SK-N-SH (cell line): ENCODE measurements at regions not wholly inside any gene's neighbourhood (a gene's known extent, or its start where the extent isn't known, plus 50 kb on each side); places are given as distances from the start of the nearest gene placed in this dataset.

Source experiments
- CTCF ChIA-PET: fragments of 300-600, 350-600 bp; formaldehyde crosslinking; extraction: SDS; loops from one replicate; lab custom pipeline; 2021; lab: Yijun Ruan, JAX
- POLR2A ChIA-PET: fragments of 350-600 bp; sonication (Branson Sonifier 250); formaldehyde crosslinking; extraction: SDS; loops from one replicate; lab custom pipeline; 2020; ENCODE audit warnings: antibody characterized with exemption, inconsistent platforms; lab: Yijun Ruan, JAX
- DNase-seq: peaks from one replicate; pipeline ENCODE4 v3.0.0; 2012
- H2AFZ ChIP-seq: fragments of 200-600 bp; sonication (generic); 2 replicates; pipeline ENCODE4 v1.8.1; 2016; ENCODE audit warnings: antibody characterized with exemption, mild to moderate bottlenecking, low read depth
- H3F3A ChIP-seq: fragments of 200-600 bp; sonication (generic); replicated peaks from 2 replicates; pipeline ENCODE3; 2016; ENCODE audit warnings: antibody characterized with exemption, mild to moderate bottlenecking; ENCODE audit not compliant: insufficient read depth
- H3K27ac ChIP-seq, 2 experiments: fragments of 200-500 bp in 1 of 2; fragments of 200-600 bp in 1 of 2; sonication (Bioruptor generic) in 1 of 2; sonication (generic), shearing (Covaris generic) in 1 of 2; 2 replicates each; pipeline versions ENCODE4 v1.5.1 to v1.6.1; 2014 to 2016; ENCODE audit warnings: low read depth in 2 of 2, inconsistent platforms in 1 of 2, low read length in 1 of 2, mild to moderate bottlenecking in 1 of 2, mixed read lengths in 1 of 2
- H3K27me3 ChIP-seq: fragments of 200-600 bp; sonication (generic), shearing (Covaris generic); 2 replicates; pipeline ENCODE4 v1.6.1; 2016; ENCODE audit warnings: mixed run types; ENCODE audit not compliant: insufficient read depth
- H3K36me3 ChIP-seq, 2 experiments: fragments of 200-500 bp in 1 of 2; fragments of 200-600 bp in 1 of 2; sonication (Bioruptor generic) in 1 of 2; sonication (generic) in 1 of 2; replicated peaks in 1 of 2; 2 replicates each; pipeline versions ENCODE3 to v1.5.1; 2014 to 2016; ENCODE audit warnings: low read length in 1 of 2, mild to moderate bottlenecking in 1 of 2; ENCODE audit not compliant: insufficient read depth in 2 of 2, control insufficient read depth in 1 of 2
- H3K4me1 ChIP-seq, 2 experiments: fragments of 200-500 bp in 1 of 2; fragments of 200-600 bp in 1 of 2; sonication (Bioruptor generic) in 1 of 2; sonication (generic), shearing (Covaris generic) in 1 of 2; 2 replicates each; pipeline versions ENCODE4 v1.5.1 to v1.6.1; 2014 to 2016; ENCODE audit warnings: low read depth in 1 of 2, low read length in 1 of 2, mixed run types in 1 of 2; ENCODE audit not compliant: insufficient read depth in 2 of 2, control insufficient read depth in 1 of 2
- H3K4me2 ChIP-seq: fragments of 200-600 bp; sonication (generic), shearing (Covaris generic); 2 replicates; pipeline ENCODE4 v1.6.1; 2017; ENCODE audit warnings: mixed run types
- H3K4me3 ChIP-seq, 2 experiments: fragments of 200-500 bp in 1 of 2; fragments of 200-600 bp in 1 of 2; sonication (Bioruptor generic) in 1 of 2; sonication (generic), shearing (Covaris generic) in 1 of 2; 2 replicates each; pipeline versions ENCODE4 v1.5.1 to v1.8.1; 2014 to 2016; ENCODE audit warnings: low read depth in 2 of 2, inconsistent platforms in 1 of 2, low read length in 1 of 2, mild to moderate bottlenecking in 1 of 2, mixed read lengths in 1 of 2, moderate library complexity in 1 of 2
- H3K79me2 ChIP-seq: fragments of 200-600 bp; sonication (generic); 2 replicates; pipeline ENCODE4 v1.8.1; 2017; ENCODE audit warnings: mild to moderate bottlenecking; ENCODE audit not compliant: insufficient read depth
- H3K9ac ChIP-seq: fragments of 200-600 bp; sonication (generic); 2 replicates; pipeline ENCODE4 v1.6.1; 2017; ENCODE audit warnings: mixed run types
- H3K9me2 ChIP-seq: fragments of 200-600 bp; sonication (generic); 2 replicates; pipeline ENCODE4 v1.6.1; 2017; ENCODE audit warnings: mixed run types
- H3K9me3 ChIP-seq: fragments of 200-600 bp; sonication (generic); 2 replicates; pipeline ENCODE4 v1.6.1; 2017; ENCODE audit warnings: mixed run types, mild to moderate bottlenecking, moderate library complexity
- H4K20me1 ChIP-seq: fragments of 200-600 bp; sonication (generic); 2 replicates; pipeline ENCODE4 v1.6.1; 2017; ENCODE audit warnings: mild to moderate bottlenecking, mixed run types; ENCODE audit not compliant: insufficient read depth
- CHD2 ChIP-seq: fragments of 150-350 bp; IDR thresholded peaks from 2 replicates; pipeline ENCODE4 v1.6.1; 2018; ENCODE audit warnings: low read length; ENCODE audit not compliant: partially characterized antibody
- EZH2phosphoT487 ChIP-seq: fragments of 200-600 bp; sonication (generic); IDR thresholded peaks from 2 replicates; pipeline ENCODE4 v1.6.1; 2017; ENCODE audit warnings: low read depth, mixed run types, mild to moderate bottlenecking, antibody characterized with exemption, moderate library complexity, borderline replicate concordance
- FOSL2 ChIP-seq: IDR thresholded peaks from 2 replicates; pipeline ENCODE4 v1.4.0; 2012; ENCODE audit warnings: low read depth, mild to moderate bottlenecking, moderate library complexity, borderline replicate concordance
- GABPA ChIP-seq: IDR thresholded peaks from 2 replicates; pipeline ENCODE4 v1.4.0; 2012; ENCODE audit warnings: low read depth, mild to moderate bottlenecking
- GATA2 ChIP-seq: sonication (generic); formaldehyde crosslinking; IDR thresholded peaks from 2 replicates; pipeline ENCODE4 v1.5.0; 2020; ENCODE audit warnings: mild to moderate bottlenecking, missing genetic modification reagents
- NFIC ChIP-seq: IDR thresholded peaks from 2 replicates; pipeline ENCODE4 v1.4.0; 2012; ENCODE audit warnings: borderline replicate concordance
- POLR2AphosphoS5 ChIP-seq: IDR thresholded peaks from 2 replicates; pipeline ENCODE4 v1.6.1; 2012; ENCODE audit warnings: low read depth, low read length
- RCOR1 ChIP-seq: fragments of 150-350 bp; IDR thresholded peaks from 2 replicates; pipeline ENCODE4 v1.6.1; 2017; ENCODE audit warnings: antibody characterized with exemption, low read length
- USF1 ChIP-seq: IDR thresholded peaks from 2 replicates; pipeline ENCODE4 v1.4.0; 2012; ENCODE audit warnings: low read depth, borderline replicate concordance
- WGBS: methylation state at CpG from one replicate; pipeline ENCODE4 v1.1.6; 2017; ENCODE audit warnings: low lambda C conversion rate; 5-methylcytosine and 5-hydroxymethylcytosine counted together
- TF ChIP-seq, protein P1 (sequence below): IDR thresholded peaks from 2 replicates; pipeline ENCODE4 v1.6.1; 2012; ENCODE audit warnings: mild to moderate bottlenecking, low read depth, low read length, moderate library complexity
- TF ChIP-seq, protein P2 (sequence below): fragments of 200-600 bp; sonication (generic); IDR thresholded peaks from 2 replicates; pipeline ENCODE4 v1.6.1; 2017; ENCODE audit warnings: antibody characterized with exemption, mild to moderate bottlenecking, moderate library complexity
- TF ChIP-seq, protein P3 (sequence below): IDR thresholded peaks from 2 replicates; pipeline ENCODE4; 2012
- TF ChIP-seq, protein P4 (sequence below): IDR thresholded peaks from 2 replicates; pipeline ENCODE4 v1.4.0; 2012; ENCODE audit warnings: low read depth, borderline replicate concordance

DNA sequence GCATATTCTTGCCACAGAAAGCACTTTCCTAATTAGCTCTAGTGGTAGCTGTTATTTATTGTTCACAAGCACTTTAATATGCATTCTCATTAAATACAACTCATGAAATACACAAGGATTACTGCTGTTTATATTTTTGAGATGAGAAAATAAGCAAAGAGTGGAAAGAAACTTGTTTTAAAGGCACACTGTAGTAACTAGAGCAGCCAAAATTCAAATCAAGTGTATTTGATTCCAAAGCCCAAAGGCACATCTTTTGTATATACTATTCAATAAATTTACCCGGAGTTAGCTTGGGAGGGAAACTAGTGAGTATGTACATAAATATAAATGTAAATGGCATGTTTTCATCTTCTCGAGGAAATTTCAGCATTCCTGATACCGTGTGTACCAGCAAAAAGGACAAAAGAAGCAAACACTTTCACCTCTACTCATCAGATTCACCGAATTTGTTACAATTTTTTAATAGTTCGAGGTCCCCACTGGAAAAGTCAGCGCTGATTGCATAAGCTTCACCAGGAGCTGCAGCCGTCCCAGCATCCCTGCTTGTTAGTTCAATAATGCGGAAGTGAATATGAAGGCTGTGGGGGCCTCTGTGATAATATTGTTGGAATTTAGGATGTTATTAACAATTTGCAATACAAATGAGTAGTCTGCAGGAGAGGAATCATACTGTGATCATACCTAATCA, 371.6 kb upstream of the MON1B start (continued):
- TF ChIP-seq, protein P1, sequence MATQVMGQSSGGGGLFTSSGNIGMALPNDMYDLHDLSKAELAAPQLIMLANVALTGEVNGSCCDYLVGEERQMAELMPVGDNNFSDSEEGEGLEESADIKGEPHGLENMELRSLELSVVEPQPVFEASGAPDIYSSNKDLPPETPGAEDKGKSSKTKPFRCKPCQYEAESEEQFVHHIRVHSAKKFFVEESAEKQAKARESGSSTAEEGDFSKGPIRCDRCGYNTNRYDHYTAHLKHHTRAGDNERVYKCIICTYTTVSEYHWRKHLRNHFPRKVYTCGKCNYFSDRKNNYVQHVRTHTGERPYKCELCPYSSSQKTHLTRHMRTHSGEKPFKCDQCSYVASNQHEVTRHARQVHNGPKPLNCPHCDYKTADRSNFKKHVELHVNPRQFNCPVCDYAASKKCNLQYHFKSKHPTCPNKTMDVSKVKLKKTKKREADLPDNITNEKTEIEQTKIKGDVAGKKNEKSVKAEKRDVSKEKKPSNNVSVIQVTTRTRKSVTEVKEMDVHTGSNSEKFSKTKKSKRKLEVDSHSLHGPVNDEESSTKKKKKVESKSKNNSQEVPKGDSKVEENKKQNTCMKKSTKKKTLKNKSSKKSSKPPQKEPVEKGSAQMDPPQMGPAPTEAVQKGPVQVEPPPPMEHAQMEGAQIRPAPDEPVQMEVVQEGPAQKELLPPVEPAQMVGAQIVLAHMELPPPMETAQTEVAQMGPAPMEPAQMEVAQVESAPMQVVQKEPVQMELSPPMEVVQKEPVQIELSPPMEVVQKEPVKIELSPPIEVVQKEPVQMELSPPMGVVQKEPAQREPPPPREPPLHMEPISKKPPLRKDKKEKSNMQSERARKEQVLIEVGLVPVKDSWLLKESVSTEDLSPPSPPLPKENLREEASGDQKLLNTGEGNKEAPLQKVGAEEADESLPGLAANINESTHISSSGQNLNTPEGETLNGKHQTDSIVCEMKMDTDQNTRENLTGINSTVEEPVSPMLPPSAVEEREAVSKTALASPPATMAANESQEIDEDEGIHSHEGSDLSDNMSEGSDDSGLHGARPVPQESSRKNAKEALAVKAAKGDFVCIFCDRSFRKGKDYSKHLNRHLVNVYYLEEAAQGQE, result no peak
- TF ChIP-seq, protein P2, sequence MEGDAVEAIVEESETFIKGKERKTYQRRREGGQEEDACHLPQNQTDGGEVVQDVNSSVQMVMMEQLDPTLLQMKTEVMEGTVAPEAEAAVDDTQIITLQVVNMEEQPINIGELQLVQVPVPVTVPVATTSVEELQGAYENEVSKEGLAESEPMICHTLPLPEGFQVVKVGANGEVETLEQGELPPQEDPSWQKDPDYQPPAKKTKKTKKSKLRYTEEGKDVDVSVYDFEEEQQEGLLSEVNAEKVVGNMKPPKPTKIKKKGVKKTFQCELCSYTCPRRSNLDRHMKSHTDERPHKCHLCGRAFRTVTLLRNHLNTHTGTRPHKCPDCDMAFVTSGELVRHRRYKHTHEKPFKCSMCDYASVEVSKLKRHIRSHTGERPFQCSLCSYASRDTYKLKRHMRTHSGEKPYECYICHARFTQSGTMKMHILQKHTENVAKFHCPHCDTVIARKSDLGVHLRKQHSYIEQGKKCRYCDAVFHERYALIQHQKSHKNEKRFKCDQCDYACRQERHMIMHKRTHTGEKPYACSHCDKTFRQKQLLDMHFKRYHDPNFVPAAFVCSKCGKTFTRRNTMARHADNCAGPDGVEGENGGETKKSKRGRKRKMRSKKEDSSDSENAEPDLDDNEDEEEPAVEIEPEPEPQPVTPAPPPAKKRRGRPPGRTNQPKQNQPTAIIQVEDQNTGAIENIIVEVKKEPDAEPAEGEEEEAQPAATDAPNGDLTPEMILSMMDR, result no peak

- no peaks in the 10 kb centered on the region for H3K9me3 ChIP-seq
- TF ChIP-seq RCOR1, result no peak
- no peak for TF ChIP-seq CHD2
- TF ChIP-seq, protein P3, sequence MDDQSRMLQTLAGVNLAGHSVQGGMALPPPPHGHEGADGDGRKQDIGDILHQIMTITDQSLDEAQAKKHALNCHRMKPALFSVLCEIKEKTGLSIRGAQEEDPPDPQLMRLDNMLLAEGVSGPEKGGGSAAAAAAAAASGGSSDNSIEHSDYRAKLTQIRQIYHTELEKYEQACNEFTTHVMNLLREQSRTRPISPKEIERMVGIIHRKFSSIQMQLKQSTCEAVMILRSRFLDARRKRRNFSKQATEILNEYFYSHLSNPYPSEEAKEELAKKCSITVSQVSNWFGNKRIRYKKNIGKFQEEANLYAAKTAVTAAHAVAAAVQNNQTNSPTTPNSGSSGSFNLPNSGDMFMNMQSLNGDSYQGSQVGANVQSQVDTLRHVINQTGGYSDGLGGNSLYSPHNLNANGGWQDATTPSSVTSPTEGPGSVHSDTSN, result no peak
- TF ChIP-seq POLR2AphosphoS5, result no peak
- TF ChIP-seq, protein P4, sequence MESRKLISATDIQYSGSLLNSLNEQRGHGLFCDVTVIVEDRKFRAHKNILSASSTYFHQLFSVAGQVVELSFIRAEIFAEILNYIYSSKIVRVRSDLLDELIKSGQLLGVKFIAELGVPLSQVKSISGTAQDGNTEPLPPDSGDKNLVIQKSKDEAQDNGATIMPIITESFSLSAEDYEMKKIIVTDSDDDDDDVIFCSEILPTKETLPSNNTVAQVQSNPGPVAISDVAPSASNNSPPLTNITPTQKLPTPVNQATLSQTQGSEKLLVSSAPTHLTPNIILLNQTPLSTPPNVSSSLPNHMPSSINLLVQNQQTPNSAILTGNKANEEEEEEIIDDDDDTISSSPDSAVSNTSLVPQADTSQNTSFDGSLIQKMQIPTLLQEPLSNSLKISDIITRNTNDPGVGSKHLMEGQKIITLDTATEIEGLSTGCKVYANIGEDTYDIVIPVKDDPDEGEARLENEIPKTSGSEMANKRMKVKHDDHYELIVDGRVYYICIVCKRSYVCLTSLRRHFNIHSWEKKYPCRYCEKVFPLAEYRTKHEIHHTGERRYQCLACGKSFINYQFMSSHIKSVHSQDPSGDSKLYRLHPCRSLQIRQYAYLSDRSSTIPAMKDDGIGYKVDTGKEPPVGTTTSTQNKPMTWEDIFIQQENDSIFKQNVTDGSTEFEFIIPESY, result no peak
- TF ChIP-seq FOSL2, result no peak
- TF ChIP-seq NFIC, result no peak
- TF ChIP-seq, protein P1, result no peak
- TF ChIP-seq GABPA, result no peak
- no peak for TF ChIP-seq GATA2 (CRISPR knock-in tag)
- TF ChIP-seq USF1, result no peak
- no peak for TF ChIP-seq EZH2phosphoT487
- TF ChIP-seq, all 33 proteins: peak for 0
- Histone ChIP-seq H3K9me2 (no peaks in the 10 kb centered on the region), H3K4me3 (no peak overlapping the region), H3K27me3 (no peaks in the 10 kb centered on the region), H3K79me2 (no peaks in the 10 kb centered on the region), H3K4me2 (no peak overlapping the region), H3K36me3 (no peaks in the 10 kb centered on the region), H4K20me1 (no peaks in the 10 kb centered on the region), H3K27ac (no peak overlapping the region), H3F3A (no peaks in the 10 kb centered on the region), H3K4me1 (no peaks in the 10 kb centered on the region), H2AFZ (no peak overlapping the region), H3K9ac (no peak overlapping the region)
- no peak for DNase-seq
- ChIA-PET POLR2A (no interaction called here), CTCF (interaction anchor here (0.9 to 1.6 kb wide), 2 partner anchors 9 to 30 kb away, joined by 3 to 6 read pairs; no protein-coding TSS in a partner anchor)
- WGBS, result 43% methylated on average over 1 of the region's 1 CpG
Observed at GRCh38 chr16:76824221-76824620, 366.8 kb upstream of the MON1B start.
